Omental fat pad (tissue), 3 donors: ENCODE measurements at regions not wholly inside any gene's neighbourhood (a gene's known extent, or its start where the extent isn't known, plus 50 kb on each side); places are given as distances from the start of the nearest gene placed in this dataset.

Source experiments
- ATAC-seq: fragments of 150-250 bp; one replicate; pipeline ENCODE4 v1.9.1; 2016; ENCODE audit warnings: mild to moderate bottlenecking, moderate library complexity; ENCODE audit not compliant: low FRiP score
- DNase-seq: peaks from one replicate; pipeline ENCODE4 v3.0.0-alpha.2; 2019; ENCODE audit warnings: low spot score
- CTCF ChIP-seq, 3 donors: fragments of 450-650 bp; IDR thresholded peaks; one replicate each; pipeline ENCODE4 v1.5.1; 2016 to 2017; ENCODE audit warnings: antibody characterized with exemption in 3 of 3, mild to moderate bottlenecking in 3 of 3, moderate library complexity in 2 of 3

- TF ChIP-seq CTCF (IDR thresholded peaks at IDR 0.05): no peak
- no peak for ATAC-seq
- no peak for DNase-seq
Measured at GRCh38 chr3:72459588-72459987, 388.7 kb downstream of the SHQ1 start.

- DNase-seq: no peak
- TF ChIP-seq CTCF (IDR thresholded peaks at IDR 0.05): no peak
- no peak for ATAC-seq
Measured at GRCh38 chr3:72458375-72458774, 389.9 kb downstream of the SHQ1 start.

DNA sequence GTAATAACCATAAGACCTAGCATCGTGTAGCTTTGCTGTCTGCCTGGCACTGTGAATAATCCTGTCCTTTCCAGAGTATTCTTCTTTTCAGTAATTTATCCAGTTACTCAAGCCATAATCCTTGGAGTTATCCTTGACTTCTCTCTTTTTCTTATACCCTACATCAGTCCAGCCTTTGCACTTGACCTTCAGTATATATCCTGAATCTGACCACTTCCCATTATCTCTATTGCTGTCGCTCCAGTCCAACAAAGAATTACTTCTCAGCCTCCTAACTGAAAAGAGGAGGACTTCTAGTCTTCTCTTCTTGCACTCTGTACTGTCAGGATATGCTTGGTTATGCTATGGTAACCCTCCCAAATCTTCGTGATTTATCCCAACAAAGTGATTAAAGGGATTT lies 393.8 kb downstream of the SHQ1 start:
- DNase-seq (no peak), ATAC-seq (no peak)
- TF ChIP-seq CTCF (IDR thresholded peaks at IDR 0.05): no peak

DNA sequence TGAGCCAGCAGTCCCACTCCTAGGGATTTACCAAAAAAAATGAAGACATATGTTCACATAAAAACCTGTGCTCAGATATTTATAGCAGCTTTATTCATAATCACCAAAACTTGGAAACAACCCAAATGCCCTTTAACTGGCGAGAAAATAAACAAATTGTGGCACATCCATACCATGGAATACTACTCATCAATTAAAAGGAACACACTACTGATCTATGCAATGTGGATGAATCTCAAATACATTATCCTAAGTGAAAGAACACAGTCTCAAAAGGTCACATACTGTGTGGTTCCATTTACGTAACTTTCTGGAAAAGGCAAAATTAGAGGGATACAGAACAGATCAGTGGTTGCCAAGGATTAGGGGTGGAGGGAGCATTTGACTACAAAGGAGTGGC lies 394.5 kb downstream of the SHQ1 start:
- DNase-seq: no peak
- ATAC-seq: no peak
- TF ChIP-seq CTCF (IDR thresholded peaks at IDR 0.05): no peak

- DNase-seq: no peak
- TF ChIP-seq CTCF (IDR thresholded peaks at IDR 0.05): no peak
- ATAC-seq: no peak
Measured at GRCh38 chr3:72452745-72453144, 395.5 kb downstream of the SHQ1 start.

DNA sequence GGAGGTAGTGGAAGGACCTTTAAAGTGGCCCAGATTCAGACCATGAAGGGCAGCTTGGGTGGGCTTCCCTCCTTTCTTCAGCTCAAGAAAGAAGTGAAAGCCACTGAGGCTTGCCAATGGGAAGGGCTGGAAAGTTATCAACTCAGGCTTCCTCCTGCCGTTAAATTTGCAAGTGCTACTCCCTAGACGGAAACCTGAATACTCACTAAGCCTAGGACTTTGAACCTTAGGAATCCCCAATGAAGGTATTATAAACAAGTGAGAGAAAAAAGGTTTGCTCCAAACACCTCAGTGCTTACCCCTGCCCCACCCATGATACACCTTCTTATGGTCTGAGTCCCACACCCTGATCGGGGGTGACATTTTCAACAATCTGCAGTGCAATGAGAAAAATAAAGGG lies 396.4 kb downstream of the SHQ1 start:
- DNase-seq (no peak), ATAC-seq (no peak)
- no peak for TF ChIP-seq CTCF (IDR thresholded peaks at IDR 0.05)

DNA sequence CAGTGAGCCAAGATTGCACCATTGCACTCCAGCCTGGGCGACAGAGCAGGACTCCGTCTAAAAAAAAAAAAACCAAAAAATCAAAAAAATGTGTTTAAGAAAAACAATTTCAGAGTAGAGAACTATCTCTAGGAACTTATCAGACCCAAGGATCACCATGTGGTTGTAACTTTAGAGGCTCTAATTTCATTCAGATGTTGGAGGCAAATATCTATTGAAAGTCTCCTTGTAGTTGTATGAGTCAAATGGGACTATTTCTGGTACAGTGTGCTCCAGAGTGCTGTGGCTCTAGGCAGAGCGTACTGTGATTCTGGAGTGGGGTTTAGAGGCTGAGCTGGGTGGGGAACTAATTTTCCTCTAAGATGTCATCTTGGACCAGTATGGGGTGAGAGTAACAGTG lies 398.7 kb downstream of the SHQ1 start:
- TF ChIP-seq CTCF (IDR thresholded peaks at IDR 0.05): no peak
- ATAC-seq: no peak
- DNase-seq: no peak
